HCT116 (cell line): ENCODE measurements at regions not wholly inside any gene's neighbourhood (a gene's known extent, or its start where the extent isn't known, plus 50 kb on each side); places are given as distances from the start of the nearest gene placed in this dataset.

Experiments used
- ATAC-seq: fragments of 200-7000 bp; cut with Tn5 transposase; 2 replicates; pipeline ENCODE4 v1.9.1; 2020; ENCODE audit warnings: mild to moderate bottlenecking, moderate library complexity
- BruUV-seq: library from RNA; stranded (reverse); fragments of 400-500 nt; replicated peaks from 2 replicates; lab custom pipeline; 2021; lab: Mats Ljungman, UMichigan
- CTCF ChIA-PET: fragments of 300-600 bp; sonication (Branson Sonifier 250); formaldehyde crosslinking; loops from one replicate; lab custom pipeline; 2021; ENCODE audit warnings: antibody characterized with exemption; lab: Charles Lee
- POLR2A ChIA-PET: fragments of 300-600, 350-600 bp; sonication (Branson Sonifier 250); formaldehyde crosslinking; loops from one replicate; lab custom pipeline; 2021; ENCODE audit warnings: antibody characterized with exemption; lab: Charles Lee
- RAD21 ChIA-PET, 2 experiments: fragments of 300-600 bp; sonication (Branson Sonifier 250); formaldehyde crosslinking; loops; one replicate each; lab custom pipeline; 2023; ENCODE audit warnings: low total read pairs in 2 of 2; ENCODE audit not compliant: uncharacterized antibody in 2 of 2, unreplicated experiment in 2 of 2, low non-redundant PET in 1 of 2; lab: Charles Lee
- DNase-seq: peaks from one replicate; pipeline ENCODE4 v3.0.0-alpha.2; 2010; ENCODE audit warnings: low read depth, low spot score
- H2AFZ ChIP-seq: fragments of 200-600 bp; shearing (Covaris generic), sonication (generic); 2 replicates; pipeline ENCODE4 v1.6.1; 2017; ENCODE audit warnings: low read depth, mixed run types, mixed read lengths, antibody characterized with exemption, low read length; ENCODE audit not compliant: poor library complexity, severe bottlenecking
- H3K27ac ChIP-seq: 2 replicates; pipeline ENCODE4 v1.5.1; 2012; ENCODE audit warnings: low read depth, low read length
- H3K27me3 ChIP-seq: fragments of 200-600 bp; sonication (generic); 2 replicates; pipeline ENCODE4 v1.6.1; 2016; ENCODE audit warnings: mixed run types, low read length, mixed read lengths; ENCODE audit not compliant: insufficient read depth
- H3K36me3 ChIP-seq, 2 experiments: fragments of 200-500 bp in 1 of 2; fragments of 200-600 bp in 1 of 2; sonication (Bioruptor generic) in 1 of 2; sonication (generic) in 1 of 2; 2 replicates each; pipeline versions ENCODE4 v1.5.1 to v1.6.1; 2014 to 2016; ENCODE audit warnings: low read length in 2 of 2, inconsistent platforms in 1 of 2, mixed read lengths in 1 of 2, mixed run types in 1 of 2; ENCODE audit not compliant: insufficient read depth in 2 of 2, control insufficient read depth in 1 of 2
- H3K4me1 ChIP-seq, 2 experiments: fragments of 200-600 bp in 1 of 2; sonication (generic) in 1 of 2; 2 replicates each; pipeline versions ENCODE4 v1.5.1 to v1.6.1; 2012 to 2017; ENCODE audit warnings: low read length in 2 of 2, inconsistent platforms in 1 of 2, mild to moderate bottlenecking in 1 of 2, mixed read lengths in 1 of 2, mixed run types in 1 of 2, moderate library complexity in 1 of 2; ENCODE audit not compliant: insufficient read depth in 2 of 2, control insufficient read depth in 1 of 2
- H3K4me2 ChIP-seq: fragments of 200-600 bp; sonication (generic); 2 replicates; pipeline ENCODE4 v1.6.1; 2017; ENCODE audit warnings: mixed run types, low read length, mixed read lengths
- H3K4me3 ChIP-seq, 2 experiments: fragments of 200-600 bp in 1 of 2; sonication (generic) in 1 of 2; replicated peaks in 1 of 2; 2 replicates each; pipeline ENCODE4 v1.5.1; 2011 to 2016; ENCODE audit warnings: low read length in 2 of 2, control low read depth in 1 of 2, low read depth in 1 of 2, mild to moderate bottlenecking in 1 of 2, mixed read lengths in 1 of 2, mixed run types in 1 of 2
- H3K79me2 ChIP-seq: fragments of 200-600 bp; sonication (generic); 2 replicates; pipeline ENCODE4 v1.6.1; 2017; ENCODE audit warnings: mild to moderate bottlenecking, mixed run types, low read length, moderate library complexity, mixed read lengths; ENCODE audit not compliant: insufficient read depth
- H3K9ac ChIP-seq: fragments of 200-600 bp; sonication (generic); 2 replicates; pipeline ENCODE4 v1.6.1; 2016; ENCODE audit warnings: low read length, mixed read lengths
- H3K9me2 ChIP-seq: fragments of 200-600 bp; sonication (generic), shearing (Covaris generic); 2 replicates; pipeline ENCODE4 v1.6.1; 2017; ENCODE audit warnings: mixed run types, mild to moderate bottlenecking, moderate library complexity; ENCODE audit not compliant: insufficient read depth
- H3K9me3 ChIP-seq, 2 experiments: fragments of 200-500 bp in 1 of 2; fragments of 200-600 bp in 1 of 2; sonication (Bioruptor generic) in 1 of 2; sonication (generic) in 1 of 2; 2 replicates each; pipeline ENCODE4 v1.6.1; 2014 to 2017; ENCODE audit warnings: low read length in 2 of 2, mixed read lengths in 2 of 2, inconsistent platforms in 1 of 2, low read depth in 1 of 2, mild to moderate bottlenecking in 1 of 2, mixed run types in 1 of 2, moderate library complexity in 1 of 2; ENCODE audit not compliant: control insufficient read depth in 1 of 2, insufficient read depth in 1 of 2
- H4K20me1 ChIP-seq: fragments of 200-600 bp; sonication (generic), shearing (Covaris generic); 2 replicates; pipeline ENCODE4 v1.6.1; 2017; ENCODE audit warnings: mixed run types, mild to moderate bottlenecking, moderate library complexity; ENCODE audit not compliant: insufficient read depth
- CEBPB ChIP-seq: IDR thresholded peaks from 2 replicates; pipeline ENCODE4 v1.6.1; 2012; ENCODE audit warnings: low read depth
- ELF1 ChIP-seq: IDR thresholded peaks from 2 replicates; pipeline ENCODE4 v1.6.1; 2012; ENCODE audit warnings: low read depth, borderline replicate concordance
- EZH2phosphoT487 ChIP-seq: fragments of 200-600 bp; IDR thresholded peaks from 2 replicates; pipeline ENCODE4 v1.6.1; 2018; ENCODE audit warnings: antibody characterized with exemption, borderline replicate concordance
- JUND ChIP-seq: IDR thresholded peaks from 2 replicates; pipeline ENCODE4 v1.6.1; 2012
- POLR2A ChIP-seq: IDR thresholded peaks from 2 replicates; pipeline ENCODE4 v1.7.0; 2011; ENCODE audit warnings: borderline replicate concordance; ENCODE audit not compliant: insufficient read depth, insufficient read length; ENCODE audit errors: extremely low read depth
- RAD21 ChIP-seq: IDR thresholded peaks from 2 replicates; pipeline ENCODE4 v1.6.1; 2012; ENCODE audit warnings: low read depth, mild to moderate bottlenecking
- SIN3A ChIP-seq: IDR thresholded peaks from 2 replicates; pipeline ENCODE4 v1.6.1; 2012; ENCODE audit warnings: low read depth
- YY1 ChIP-seq: IDR thresholded peaks from 2 replicates; pipeline ENCODE4 v1.6.1; 2011; ENCODE audit warnings: low read length, low read depth, moderate library complexity, mild to moderate bottlenecking; ENCODE audit not compliant: insufficient replicate concordance; ENCODE audit errors: extremely low read depth
- ZFX ChIP-seq: fragments of 450-650 bp; IDR thresholded peaks from 2 replicates; pipeline ENCODE4 v1.6.1; 2017
- ZNF274 ChIP-seq: fragments of 200-500 bp; sonication (Bioruptor generic); IDR thresholded peaks from 2 replicates; pipeline ENCODE4 v1.6.1; 2014; ENCODE audit warnings: mild to moderate bottlenecking, low read depth, low read length, inconsistent platforms
- intact Hi-C: fragments of 100-400 bp; cut with micrococcal nuclease; formaldehyde crosslinking; loops from 2 replicates; pipeline ENCODE4 v1.10.0; 2022
- TF ChIP-seq, protein P1 (sequence below): IDR thresholded peaks from 2 replicates; pipeline ENCODE4 v1.6.1; 2012

DNA sequence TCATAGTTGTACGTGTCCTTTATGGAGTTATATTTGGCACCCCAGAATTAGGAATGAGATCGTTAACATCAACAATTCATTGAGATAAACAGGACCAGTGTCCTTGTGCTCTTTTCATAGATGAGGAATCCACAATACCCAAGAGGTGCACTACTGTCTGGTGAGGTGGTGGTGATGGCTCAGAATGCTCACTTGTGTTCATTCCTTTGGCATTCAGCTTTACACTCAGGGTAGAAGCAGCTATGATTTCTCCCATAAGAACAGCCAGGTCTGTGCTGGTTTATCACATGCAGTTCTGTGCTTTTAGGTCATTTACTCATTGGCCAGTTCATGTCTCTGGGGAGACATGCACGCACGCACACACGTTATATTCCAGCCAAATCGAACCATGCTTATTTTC lies 167.2 kb downstream of the FAT3 start:
- RAD21 ChIA-PET: no interaction called here
- no peak overlapping the region for H3K9ac ChIP-seq
- no peak overlapping the region for H3K4me2 ChIP-seq
- POLR2A ChIA-PET: no interaction called here
- no peaks in the 10 kb centered on the region for H4K20me1 ChIP-seq
- intact Hi-C loops: no loop called here
- no peak overlapping the region for H2AFZ ChIP-seq
- H3K4me1 ChIP-seq: no peaks in the 10 kb centered on the region
- no peak overlapping the region for H3K4me3 ChIP-seq
- no TSS peak for BruUV-seq
- ATAC-seq (no peak), DNase-seq (no peak)
- no peaks in the 10 kb centered on the region for H3K79me2 ChIP-seq
- H3K9me2 ChIP-seq: no peaks in the 10 kb centered on the region
- no peaks in the 10 kb centered on the region for H3K36me3 ChIP-seq
- no peaks in the 10 kb centered on the region for H3K27me3 ChIP-seq
- CTCF ChIA-PET: no interaction called here
- TF ChIP-seq JUND (no peak), ZNF274 (no peak), YY1 (no peak), ELF1 (no peak), EZH2phosphoT487 (no peak), CEBPB (no peak), POLR2A (no peak), RAD21 (no peak)
- TF ChIP-seq, protein P1, sequence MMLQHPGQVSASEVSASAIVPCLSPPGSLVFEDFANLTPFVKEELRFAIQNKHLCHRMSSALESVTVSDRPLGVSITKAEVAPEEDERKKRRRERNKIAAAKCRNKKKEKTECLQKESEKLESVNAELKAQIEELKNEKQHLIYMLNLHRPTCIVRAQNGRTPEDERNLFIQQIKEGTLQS: no peak
- TF ChIP-seq, all 23 proteins: peak for 0
- no peak overlapping the region for H3K27ac ChIP-seq
- H3K9me3 ChIP-seq: peaks cover 0 to 9% of the 10 kb centered on the region in 2 experiments; a peak in 2 of 4 replicates

DNA sequence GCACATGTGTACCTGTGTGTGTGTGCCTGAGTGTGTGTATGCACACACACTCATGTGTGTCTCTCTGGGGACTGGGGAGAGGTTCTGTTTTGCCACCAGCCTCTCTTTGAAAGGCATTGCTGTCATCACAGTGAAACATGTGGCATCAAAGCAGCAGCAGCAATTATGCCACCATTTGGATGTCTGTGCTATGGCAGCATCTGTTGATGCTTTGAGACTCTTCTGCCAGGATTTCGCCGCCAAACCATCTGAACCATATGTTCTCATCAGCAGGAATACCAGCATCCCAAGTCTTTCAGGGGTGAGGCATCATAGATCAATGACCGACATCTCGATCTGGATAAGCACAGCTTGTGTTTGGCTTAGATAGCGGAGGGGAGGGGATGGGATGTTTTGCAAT lies 168.6 kb downstream of the FAT3 start:
- ATAC-seq (no peak), DNase-seq (no peak)
- Histone ChIP-seq H3K4me2 (no peak overlapping the region), H3K9ac (no peak overlapping the region), H3K4me1 (no peaks in the 10 kb centered on the region), H3K36me3 (no peaks in the 10 kb centered on the region), H3K27ac (no peak overlapping the region), H3K9me2 (no peaks in the 10 kb centered on the region), H4K20me1 (no peaks in the 10 kb centered on the region), H3K9me3 (peaks cover 0 to 9% of the 10 kb centered on the region in 2 experiments; a peak in 2 of 4 replicates), H3K79me2 (no peaks in the 10 kb centered on the region), H2AFZ (no peak overlapping the region), H3K4me3 (no peak overlapping the region), H3K27me3 (no peaks in the 10 kb centered on the region)
- POLR2A ChIA-PET: no interaction called here
- intact Hi-C loops: no loop called here
- no peak for TF ChIP-seq ZFX
- TF ChIP-seq RAD21: no peak
- TF ChIP-seq, protein P1: no peak
- TF ChIP-seq SIN3A: no peak
- no peak for TF ChIP-seq ELF1
- CTCF ChIA-PET: no interaction called here
- RAD21 ChIA-PET: no interaction called here
- no TSS peak for BruUV-seq
